Subcutaneous abdominal adipose tissue (tissue), 5 donors: ENCODE measurements at regions not wholly inside any gene's neighbourhood (a gene's known extent, or its start where the extent isn't known, plus 50 kb on each side); places are given as distances from the start of the nearest gene placed in this dataset.
"Not testable (repeated sequence)": the region's sequence is repeated elsewhere in the genome, so short reads cannot be mapped to it uniquely, and the experiment has no call there.

Experiments used
- H3K27ac ChIP-seq: one replicate; pipeline ENCODE4 v1.7.0; 2013; ENCODE audit warnings: low read depth, mild to moderate bottlenecking, inconsistent platforms, low read length, moderate library complexity
- H3K27me3 ChIP-seq, 5 donors: one replicate each; pipeline ENCODE4 v1.7.0; 2013; ENCODE audit warnings: low read length in 5 of 5, inconsistent platforms in 1 of 5; ENCODE audit not compliant: control insufficient read depth in 5 of 5, insufficient read depth in 4 of 5
- H3K36me3 ChIP-seq, 5 donors: one replicate each; pipeline ENCODE4 v1.7.0; 2013; ENCODE audit warnings: low read length in 5 of 5; ENCODE audit not compliant: control insufficient read depth in 5 of 5, insufficient read depth in 5 of 5
- H3K4me1 ChIP-seq, 5 donors: one replicate each; pipeline ENCODE4 v1.7.0; 2013; ENCODE audit warnings: low read length in 5 of 5, mild to moderate bottlenecking in 3 of 5, moderate library complexity in 1 of 5; ENCODE audit not compliant: control insufficient read depth in 5 of 5, insufficient read depth in 5 of 5
- H3K4me3 ChIP-seq, 5 donors: one replicate each; pipeline ENCODE4 v1.7.0; 2013; ENCODE audit warnings: low read length in 5 of 5, low read depth in 1 of 5
- H3K9ac ChIP-seq, 5 donors: one replicate each; pipeline ENCODE4 v1.7.0; 2013; ENCODE audit warnings: low read length in 5 of 5, mild to moderate bottlenecking in 4 of 5, moderate library complexity in 3 of 5
- H3K9me3 ChIP-seq, 5 donors: one replicate each; pipeline ENCODE4 v1.7.0; 2013; ENCODE audit warnings: low read length in 5 of 5; ENCODE audit not compliant: control insufficient read depth in 5 of 5
- donor health status: healthy.
- donor health status: healthy.
- donor health status: healthy.
- donor health status: healthy.
- donor health status: healthy.

DNA sequence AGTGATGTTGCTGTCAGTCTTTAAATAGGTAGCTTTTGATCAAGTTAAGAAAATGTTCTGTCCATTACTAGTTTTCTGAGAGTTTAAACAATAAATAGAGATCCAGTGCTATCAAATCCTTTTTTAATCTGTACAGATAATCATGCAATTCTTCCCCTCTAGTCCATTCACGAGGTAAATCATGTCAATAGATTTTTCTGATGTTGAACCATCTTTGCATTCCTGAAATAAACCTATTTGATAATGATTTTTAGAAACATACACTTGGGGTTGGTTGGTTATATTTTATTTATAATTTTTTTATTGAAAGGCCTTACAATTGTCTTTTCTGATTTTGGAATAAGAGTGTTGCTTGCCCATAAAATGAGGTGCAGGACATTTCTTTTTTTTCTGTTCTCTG is 95.0 kb downstream of the FAM53A start:
- peaks cover 0 to 3% (median 0%) of the 10 kb centered on the region in 5 donors for H3K27me3 ChIP-seq
- peaks cover 3 to 29% (median 25%) of the 10 kb centered on the region in 5 donors for H3K9me3 ChIP-seq
- H3K4me1 ChIP-seq: peaks cover 0 to 4% (median 0%) of the 10 kb centered on the region in 5 donors
- no peak overlapping the region for H3K4me3 ChIP-seq
- no peak overlapping the region for H3K27ac ChIP-seq
- no peaks in the 10 kb centered on the region for H3K36me3 ChIP-seq
- no peak overlapping the region for H3K9ac ChIP-seq

DNA sequence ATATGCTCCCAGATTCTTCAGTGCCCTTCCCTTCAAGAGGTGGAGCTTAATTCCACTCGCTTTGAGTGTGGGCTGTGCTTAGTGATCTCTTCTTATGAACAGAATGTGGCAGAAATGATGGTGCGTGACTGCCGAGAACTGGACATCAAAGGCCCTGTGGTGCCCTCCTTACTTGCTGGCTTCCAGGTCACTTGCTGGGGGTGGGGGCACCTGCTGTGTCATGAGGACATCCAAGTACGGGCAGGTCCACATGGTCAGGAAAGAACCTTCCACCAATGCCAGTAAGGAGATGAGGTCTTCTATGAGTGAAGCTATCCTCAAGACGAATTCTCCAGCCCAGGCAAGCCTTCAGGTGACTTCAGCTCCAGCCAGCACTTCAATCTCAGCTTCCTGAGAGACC is 95.8 kb downstream of the FAM53A start:
- H3K9ac ChIP-seq: no peak overlapping the region
- H3K4me3 ChIP-seq: no peak overlapping the region
- no peaks in the 10 kb centered on the region for H3K27me3 ChIP-seq
- peaks cover 3 to 29% (median 25%) of the 10 kb centered on the region in 5 donors for H3K9me3 ChIP-seq
- no peak overlapping the region for H3K27ac ChIP-seq
- no peaks in the 10 kb centered on the region for H3K36me3 ChIP-seq
- H3K4me1 ChIP-seq: no peaks in the 10 kb centered on the region

- Histone ChIP-seq H3K27ac (no peak overlapping the region), H3K36me3 (no peaks in the 10 kb centered on the region), H3K4me3 (no peak overlapping the region), H3K9ac (no peak overlapping the region), H3K27me3 (no peaks in the 10 kb centered on the region), H3K9me3 (peaks cover 0 to 12% (median 9%) of the 10 kb centered on the region in 5 donors), H3K4me1 (peaks cover 2 to 27% (median 20%) of the 10 kb centered on the region in 5 donors)
Measured at GRCh38 chr4:1584498-1584897, 99.6 kb downstream of the FAM53A start.

GRCh38 chr4:1583859-1584258 is 100.3 kb downstream of the FAM53A start:
- Histone ChIP-seq H3K9me3 (peaks cover 0 to 7% (median 6%) of the 10 kb centered on the region in 5 donors), H3K36me3 (no peaks in the 10 kb centered on the region), H3K9ac (no peak overlapping the region), H3K4me3 (no peak overlapping the region), H3K4me1 (peaks cover 2 to 29% (median 20%) of the 10 kb centered on the region in 5 donors), H3K27me3 (no peaks in the 10 kb centered on the region), H3K27ac (no peak overlapping the region)

DNA sequence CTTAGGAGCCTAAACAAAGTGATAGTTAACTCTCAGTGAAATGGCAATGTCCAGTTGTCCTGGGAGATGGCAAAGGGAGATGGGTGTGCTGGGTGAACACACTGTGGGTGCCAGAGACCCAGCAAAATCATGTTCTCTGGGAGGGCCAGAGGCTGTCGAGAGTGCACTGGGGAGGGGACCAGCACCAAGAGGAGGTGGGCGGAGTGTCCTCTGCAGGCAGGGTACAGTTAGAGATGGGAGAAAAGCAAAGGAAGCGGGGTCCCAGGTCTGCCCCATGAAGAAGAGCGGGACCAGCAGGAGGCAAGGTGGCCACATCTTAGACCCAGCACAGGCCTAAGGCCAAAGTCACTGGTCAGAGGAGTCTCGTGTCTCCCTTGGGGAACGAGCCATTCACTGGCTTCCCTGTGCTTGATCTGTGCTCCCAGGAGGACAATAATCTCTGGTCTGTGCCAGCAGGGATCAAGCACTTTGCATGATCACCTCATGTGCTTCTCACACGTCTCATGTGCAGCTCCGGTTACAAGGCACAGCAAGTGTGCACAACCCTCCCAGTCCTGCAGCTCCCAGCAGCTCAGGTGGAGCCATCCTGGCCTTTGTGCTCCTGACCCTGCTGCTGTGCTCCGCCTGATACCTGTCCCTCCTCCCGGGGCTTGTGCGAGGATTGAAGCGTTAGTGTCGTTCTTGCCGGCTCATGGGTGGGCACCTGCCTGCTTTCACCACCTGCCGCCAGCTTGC is 100.9 kb downstream of the FAM53A start:
- Histone ChIP-seq H3K27ac (no peak overlapping the region), H3K9ac (no peak overlapping the region), H3K36me3 (no peaks in the 10 kb centered on the region), H3K4me1 (peaks cover 2 to 33% (median 20%) of the 10 kb centered on the region in 5 donors), H3K4me3 (no peak overlapping the region), H3K9me3 (peaks cover 0 to under 1% (median under 1%) of the 10 kb centered on the region in 5 donors), H3K27me3 (no peaks in the 10 kb centered on the region)

DNA sequence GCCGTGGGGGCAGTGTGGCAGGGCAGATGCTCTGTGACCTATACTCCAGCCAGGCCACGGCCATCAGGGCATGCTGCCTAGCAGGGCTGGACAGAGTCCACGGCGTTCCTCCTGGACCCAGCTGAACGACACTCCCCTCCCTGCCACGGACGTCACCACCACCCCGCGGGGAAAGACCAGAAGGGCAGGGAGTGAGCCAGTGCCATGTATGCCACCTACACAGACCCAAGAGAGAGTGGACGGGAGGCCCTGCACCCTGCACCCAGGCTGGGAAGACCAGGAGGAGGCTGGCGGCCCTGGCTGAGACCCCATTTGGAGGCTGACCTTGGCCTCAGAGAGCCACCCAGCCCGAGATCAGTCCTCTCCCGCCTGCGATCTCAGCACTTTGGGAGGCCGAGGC is 101.9 kb downstream of the FAM53A start:
- Histone ChIP-seq H3K27me3 (no peaks in the 10 kb centered on the region), H3K36me3 (no peaks in the 10 kb centered on the region), H3K4me3 (peak overlapping the region in 1 of 5 donors; percentile 1), H3K9me3 (no peaks in the 10 kb centered on the region), H3K9ac (no peak overlapping the region), H3K27ac (no peak overlapping the region), H3K4me1 (peaks cover 2 to 34% (median 20%) of the 10 kb centered on the region in 5 donors)

DNA sequence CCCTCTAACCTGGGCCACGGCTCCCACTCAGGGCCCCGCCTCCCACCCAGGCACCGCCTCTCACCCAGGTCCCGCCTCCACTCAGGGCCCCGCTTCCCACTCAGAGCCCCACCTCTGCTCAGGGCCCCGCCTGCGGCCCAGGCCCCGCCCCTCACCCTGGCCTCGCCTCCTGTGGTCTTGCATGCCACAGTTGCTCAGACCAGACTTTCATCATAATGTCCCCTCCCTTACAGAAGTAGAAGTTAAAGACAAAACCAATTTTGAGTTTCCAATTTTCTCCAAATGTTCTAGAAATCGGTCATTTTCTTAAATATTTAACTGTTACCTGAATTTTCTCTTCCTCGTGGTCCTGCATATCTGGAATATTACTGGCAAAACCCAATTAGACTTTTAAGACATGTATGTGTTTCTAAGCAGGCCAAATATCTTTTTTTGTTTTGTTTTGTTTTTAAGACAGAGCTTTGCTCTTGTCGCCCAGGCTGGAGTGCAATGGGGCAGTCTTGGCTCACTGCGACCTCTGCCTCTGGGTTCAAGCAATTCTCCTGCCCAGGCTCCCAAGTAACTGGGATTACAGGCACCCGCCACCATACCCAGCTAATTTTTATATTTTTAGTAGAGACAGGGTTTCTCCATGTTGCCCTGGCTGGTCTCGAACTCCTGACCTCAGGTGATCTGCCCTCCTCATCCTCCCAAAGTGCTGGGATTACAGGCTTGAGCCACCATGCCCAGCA is 102.8 kb downstream of the FAM53A start:
- not testable (repeated sequence) for H3K9me3 ChIP-seq, H3K27me3 ChIP-seq, H3K36me3 ChIP-seq, H3K4me3 ChIP-seq, H3K9ac ChIP-seq
- Histone ChIP-seq H3K27ac (peak overlapping the region; percentile 71), H3K4me1 (peaks cover 2 to 34% (median 20%) of the 10 kb centered on the region in 5 donors)

DNA sequence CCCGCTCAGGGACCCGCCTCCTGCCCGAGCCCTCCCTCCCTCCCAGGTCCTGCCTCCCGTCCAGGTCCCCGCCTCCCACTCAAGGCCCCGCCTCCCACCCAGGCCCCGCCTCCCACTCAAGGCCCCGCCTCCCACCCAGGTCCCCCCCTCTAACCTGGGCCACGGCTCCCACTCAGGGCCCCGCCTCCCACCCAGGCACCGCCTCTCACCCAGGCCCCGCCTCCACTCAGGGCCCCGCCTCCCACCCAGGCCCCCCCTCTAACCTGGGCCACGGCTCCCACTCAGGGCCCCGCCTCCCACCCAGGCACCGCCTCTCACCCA is 103.5 kb downstream of the FAM53A start:
- not testable (repeated sequence) for H3K27me3 ChIP-seq, H3K27ac ChIP-seq, H3K4me3 ChIP-seq, H3K9me3 ChIP-seq, H3K36me3 ChIP-seq, H3K9ac ChIP-seq
- H3K4me1 ChIP-seq: peaks cover 2 to 34% (median 20%) of the 10 kb centered on the region in 5 donors

GRCh38 chr4:1579901-1580691 is 104.0 kb downstream of the FAM53A start:
- Histone ChIP-seq H3K4me3 (peak overlapping the region; percentile 53 to 80 (median 70)), H3K27ac (peak overlapping the region; percentile 70), H3K9ac (peak overlapping the region in 4 of 5 donors; percentile 36 to 68 (median 60)), H3K36me3 (no peaks in the 10 kb centered on the region), H3K9me3 (no peaks in the 10 kb centered on the region), H3K27me3 (no peaks in the 10 kb centered on the region), H3K4me1 (peaks cover 2 to 34% (median 20%) of the 10 kb centered on the region in 5 donors)
